ENCODE measurements at regions not wholly inside any gene's neighbourhood (a gene's known extent, or its start where the extent isn't known, plus 50 kb on each side); places are given as distances from the start of the nearest gene placed in this dataset.

GRCh38 chr6:139852488-139853140 is 478.2 kb upstream of the CITED2 start:
- DNase-seq = no peak

DNA sequence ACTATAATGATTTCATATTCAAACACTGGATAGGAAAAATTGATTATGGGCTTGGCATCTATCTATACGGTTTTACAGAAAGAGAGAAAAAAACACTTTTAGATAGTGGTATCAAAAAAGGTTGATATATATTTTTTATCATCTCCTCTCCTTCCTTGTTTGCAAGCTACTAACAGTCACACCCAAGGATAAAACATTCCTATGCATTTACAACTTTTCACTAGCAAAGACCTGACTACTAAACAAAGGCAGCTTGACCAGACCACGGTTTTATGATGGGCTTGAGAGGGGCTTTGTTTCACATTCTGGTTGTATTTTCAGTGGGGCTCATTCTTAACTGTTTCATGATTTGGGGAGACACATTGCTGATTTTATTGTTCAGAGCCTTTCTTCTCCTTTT is 477.6 kb upstream of the CITED2 start:
- DNase-seq = no peak

GRCh38 chr6:139851206-139851605 is 476.8 kb upstream of the CITED2 start:
- no peak for DNase-seq

DNA sequence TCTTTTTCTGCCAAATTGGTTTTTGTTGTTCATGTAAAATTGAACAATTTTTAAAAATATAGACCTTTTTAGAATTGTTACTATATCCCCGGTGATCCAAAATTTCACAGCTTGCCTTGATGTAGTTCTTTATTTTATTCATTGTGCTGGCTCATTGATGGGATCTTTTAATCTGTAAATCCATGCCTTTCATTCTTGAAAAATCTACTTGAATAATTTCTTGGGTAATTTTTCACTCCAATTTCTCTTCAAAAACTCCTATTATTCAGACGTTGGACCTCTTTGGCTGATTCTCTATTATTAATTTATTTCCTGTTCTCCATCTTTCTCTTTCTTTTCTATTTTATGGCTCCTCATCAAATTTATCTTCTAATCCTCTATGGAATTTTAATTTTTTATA is 476.1 kb upstream of the CITED2 start:
- no peak for DNase-seq

- DNase-seq = no peak
Observed at GRCh38 chr6:139847457-139847813, 473.0 kb upstream of the CITED2 start.

GRCh38 chr6:139846538-139847456 is 472.3 kb upstream of the CITED2 start:
- DNase-seq = peak in 2 of 3 experiments; percentile 56 to 87

- DNase-seq = no peak
Observed at GRCh38 chr6:139844907-139845306, 470.5 kb upstream of the CITED2 start.

- no peak for DNase-seq
Observed at GRCh38 chr6:139841794-139842215, 467.4 kb upstream of the CITED2 start.

- no peak for DNase-seq
Observed at GRCh38 chr6:139839506-139840156, 465.2 kb upstream of the CITED2 start.

DNA sequence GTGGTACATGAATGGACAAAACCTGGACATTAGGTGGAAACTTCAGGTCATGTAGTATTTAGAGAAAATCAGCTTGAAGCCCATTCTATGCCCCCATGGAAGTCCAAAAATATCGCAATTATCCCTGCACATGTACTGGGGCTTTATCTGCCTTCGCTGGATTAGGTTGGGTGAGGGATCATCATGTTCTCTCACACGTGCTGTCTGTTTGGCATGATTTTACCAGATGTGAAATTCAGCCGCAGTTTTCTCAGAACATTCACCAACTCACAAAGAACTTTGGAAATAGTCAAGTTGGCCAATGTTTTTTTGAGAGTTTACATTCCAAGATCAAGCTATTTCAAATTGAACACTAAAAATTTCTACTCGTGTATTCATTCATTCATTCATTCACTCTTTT is 459.8 kb upstream of the CITED2 start:
- DNase-seq = no peak

- DNase-seq = no peak
Observed at GRCh38 chr6:139833592-139833991, 459.1 kb upstream of the CITED2 start.

DNA sequence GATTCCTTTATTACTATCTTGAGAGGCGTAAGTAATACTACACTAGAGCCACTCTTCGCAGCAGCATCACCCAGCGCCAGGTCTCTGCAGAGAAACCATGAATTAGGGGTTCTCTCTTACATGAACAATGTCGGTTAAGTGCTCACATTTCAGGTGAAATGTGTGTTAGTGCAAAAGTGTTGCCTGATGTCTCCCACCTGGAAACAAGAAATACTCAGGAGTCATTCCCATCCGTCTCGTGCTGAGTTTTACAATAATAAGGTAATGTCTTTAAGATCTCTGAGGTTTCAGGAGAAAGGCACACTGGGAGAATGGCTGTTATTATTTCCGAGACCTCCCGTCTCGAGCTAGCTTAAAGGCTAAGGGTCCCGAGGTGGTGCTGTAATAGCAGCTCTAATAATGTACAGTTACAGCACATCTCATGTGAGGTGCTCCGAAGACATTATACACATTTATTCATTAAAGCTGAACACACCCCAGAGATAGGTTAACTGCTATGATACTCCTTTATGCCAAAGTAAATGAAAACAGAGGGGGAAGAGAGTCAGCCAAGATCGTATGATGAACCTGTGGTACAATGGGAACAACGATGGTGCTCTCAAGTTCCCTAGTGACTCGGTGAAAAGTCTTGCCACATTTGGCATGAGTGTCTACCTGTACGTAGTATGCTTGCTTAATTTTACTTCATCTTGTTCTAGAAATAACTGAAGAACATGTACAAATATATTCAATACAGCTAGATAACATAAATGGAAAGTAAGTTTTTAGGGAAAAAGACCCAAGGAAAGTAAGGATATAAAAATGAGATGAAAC is 458.3 kb upstream of the CITED2 start:
- no peak for DNase-seq

DNA sequence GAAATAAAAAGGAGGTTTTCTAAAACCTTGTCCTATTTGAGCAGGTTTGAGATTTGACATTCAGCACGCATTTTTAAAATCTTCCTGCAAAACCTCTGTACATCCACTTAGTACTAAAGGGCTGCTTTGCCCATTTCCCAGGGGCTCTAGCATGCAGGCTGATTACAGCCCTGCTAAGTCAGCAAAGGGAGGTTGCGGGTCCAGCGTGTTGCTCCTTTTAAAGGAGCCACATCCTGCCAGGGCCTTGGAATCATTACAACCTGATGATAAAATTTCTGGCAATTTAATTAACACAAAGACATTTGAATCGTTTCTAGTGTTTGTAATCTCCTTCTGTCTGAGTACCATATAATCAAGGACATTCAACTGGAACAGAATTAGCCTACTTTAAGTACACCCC is 455.1 kb upstream of the CITED2 start:
- DNase-seq = peak in 2 of 3 experiments; percentile 41 to 77

- no peak for DNase-seq
Observed at GRCh38 chr6:139828751-139829519, 454.5 kb upstream of the CITED2 start.

DNA sequence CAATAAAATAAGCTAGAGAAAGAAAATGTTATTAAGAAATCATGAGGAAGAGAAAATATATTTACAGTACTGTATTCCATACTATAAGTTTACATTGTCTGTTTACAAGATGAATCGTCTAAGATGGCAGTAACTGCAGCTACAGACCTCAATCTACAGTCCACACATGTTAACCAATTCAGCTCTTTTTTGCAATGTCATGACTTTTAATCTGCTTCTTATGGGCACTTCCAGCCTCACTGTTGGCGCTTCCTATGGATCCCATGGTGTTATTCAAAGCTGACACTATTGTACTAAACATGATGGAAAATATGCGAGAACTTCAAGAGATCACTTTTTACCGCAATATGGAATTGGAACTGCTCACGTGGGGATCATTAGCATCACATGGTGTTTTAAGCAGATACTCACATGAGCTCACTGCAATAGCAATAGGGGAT is 451.5 kb upstream of the CITED2 start:
- no peak for DNase-seq

- no peak for DNase-seq
Observed at GRCh38 chr6:139824864-139825263, 450.4 kb upstream of the CITED2 start.

GRCh38 chr6:139823808-139824126 is 449.3 kb upstream of the CITED2 start:
- no peak for DNase-seq

DNA sequence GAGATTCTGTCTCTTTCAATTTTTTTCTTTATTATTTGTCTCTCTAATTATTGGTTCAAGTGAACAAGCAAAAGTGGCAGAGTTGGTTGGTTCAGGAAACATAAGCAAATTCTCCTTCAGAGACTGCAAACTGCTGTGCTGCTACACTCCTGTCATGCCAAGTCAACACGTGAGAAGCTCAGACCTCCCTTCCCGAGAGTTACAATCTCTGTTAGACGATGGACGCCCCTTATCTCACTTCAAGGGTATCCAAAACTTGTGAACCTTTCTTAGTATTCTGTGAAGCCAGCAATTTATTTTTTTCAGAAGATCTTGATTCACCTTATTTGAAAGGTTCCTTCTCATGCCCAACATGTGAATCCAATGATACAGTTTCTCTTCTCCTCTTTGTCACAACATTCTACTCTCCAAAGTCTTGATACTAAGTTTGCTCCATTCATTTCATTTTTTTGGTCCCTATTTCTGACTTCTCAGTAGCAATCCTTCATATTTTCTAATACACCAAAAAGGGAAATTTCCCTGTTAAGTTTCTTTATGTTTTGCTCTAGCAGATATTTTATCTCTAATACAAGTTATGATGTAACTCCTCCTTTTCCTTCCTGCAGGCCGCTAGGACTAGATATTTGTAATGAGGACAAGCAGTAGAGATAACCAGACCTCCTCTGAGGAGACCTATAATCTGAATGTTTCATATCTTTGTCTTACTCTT is 448.8 kb upstream of the CITED2 start:
- DNase-seq = no peak

DNA sequence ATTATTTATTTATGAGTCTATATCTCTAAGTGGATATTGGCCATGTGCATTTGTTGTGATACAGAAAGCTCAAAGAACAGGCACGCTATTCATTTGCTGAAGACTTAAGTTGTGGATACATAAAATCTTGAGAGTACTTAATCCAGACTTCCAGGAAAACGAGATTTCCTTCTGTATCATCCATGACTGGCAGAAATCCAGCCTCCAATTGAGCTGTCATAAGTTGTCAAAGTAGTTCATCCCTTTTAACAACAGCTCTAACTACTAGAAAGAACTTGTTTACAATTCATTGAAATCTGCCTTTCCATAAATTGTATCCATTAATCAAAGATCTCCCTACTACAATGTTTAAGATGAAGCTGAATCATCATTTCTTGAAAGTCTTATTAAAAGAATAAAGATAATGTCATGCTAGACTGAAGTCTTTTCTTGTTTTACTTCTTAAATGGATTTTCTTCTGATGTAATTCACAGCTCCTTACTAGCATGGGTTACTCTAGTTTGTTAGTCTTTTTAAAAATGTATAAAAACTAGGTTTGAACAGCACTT is 447.3 kb upstream of the CITED2 start:
- no peak for DNase-seq

DNA sequence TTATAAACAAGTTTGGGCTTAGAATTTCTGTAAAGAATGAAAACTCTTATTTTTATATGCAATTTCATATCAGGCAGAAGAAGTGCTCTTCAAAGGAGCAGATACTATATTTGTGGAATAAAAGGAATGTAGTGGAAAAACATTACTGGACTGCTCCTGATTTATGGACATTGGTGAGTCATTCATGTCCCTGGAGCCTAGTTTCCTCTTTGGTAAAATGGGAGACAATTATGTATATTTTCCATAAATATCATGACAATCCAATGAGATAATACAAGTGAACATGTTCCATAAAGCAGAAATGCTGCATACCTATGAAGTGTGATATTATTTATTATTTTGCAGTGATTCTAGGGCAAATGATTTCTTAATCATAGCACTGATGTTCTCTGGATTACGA is 445.8 kb upstream of the CITED2 start:
- DNase-seq = no peak

- no peak for DNase-seq
Observed at GRCh38 chr6:139819776-139820175, 445.3 kb upstream of the CITED2 start.
